NCI-H774 (cell line): ENCODE measurements at regions not wholly inside any gene's neighbourhood (a gene's known extent, or its start where the extent isn't known, plus 50 kb on each side); places are given as distances from the start of the nearest gene placed in this dataset.
"Not testable (repeated sequence)": the region's sequence is repeated elsewhere in the genome, so short reads cannot be mapped to it uniquely, and the experiment has no call there.

Experiments
- DNase-seq: peaks from one replicate; lab custom pipeline; 2025; lab: John Stamatoyannopoulos, UW

DNA sequence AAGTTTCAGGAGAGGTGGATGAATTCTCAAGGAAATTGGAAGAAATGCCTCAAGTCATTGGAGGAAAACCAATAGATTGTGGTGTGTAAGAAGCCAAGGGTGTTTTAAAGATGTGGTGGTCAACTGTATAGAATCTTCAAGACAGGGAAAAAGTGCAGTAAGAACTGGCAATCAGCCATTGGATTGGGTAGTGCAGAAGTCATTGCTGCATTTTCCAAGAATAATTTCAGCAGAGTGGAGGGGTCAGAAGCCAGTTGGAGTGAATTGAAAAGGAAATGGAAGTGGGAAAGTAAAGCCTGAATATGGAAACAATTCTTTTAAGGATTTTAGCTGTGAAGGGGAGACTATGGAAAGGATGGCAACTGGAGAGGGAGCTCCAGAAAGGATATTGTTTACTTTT is 128.2 kb upstream of the TMEM170B start:
- no peak for DNase-seq

GRCh38 chr6:11407414-11407813 is 130.1 kb upstream of the TMEM170B start:
- DNase-seq = no peak

GRCh38 chr6:11404838-11405237 is 132.7 kb upstream of the TMEM170B start:
- no peak for DNase-seq

DNA sequence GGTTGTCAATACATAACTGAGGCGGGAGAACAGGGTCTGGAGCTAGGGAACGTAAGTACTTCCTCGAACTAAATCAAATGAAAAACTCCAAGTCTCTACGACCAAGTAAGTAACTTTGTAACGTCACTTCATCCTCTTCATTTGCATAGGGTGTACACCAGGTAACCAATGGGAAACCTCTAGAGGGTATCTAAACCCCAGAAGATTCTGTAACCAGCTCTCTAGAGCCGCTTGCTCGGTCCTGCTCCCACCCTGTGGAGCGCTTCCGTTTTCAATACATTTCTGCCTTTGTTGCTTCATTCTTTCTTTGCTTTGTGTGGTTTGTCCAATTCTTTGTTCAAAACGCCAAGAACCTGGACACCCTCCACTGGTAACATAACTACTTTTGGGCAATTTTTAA is 133.5 kb upstream of the TMEM170B start:
- no peak for DNase-seq

GRCh38 chr6:11403035-11403601 is 134.4 kb upstream of the TMEM170B start:
- no peak for DNase-seq

GRCh38 chr6:11402581-11402980 is 135.0 kb upstream of the TMEM170B start:
- not testable (repeated sequence) for DNase-seq

GRCh38 chr6:11401954-11402353 is 135.6 kb upstream of the TMEM170B start:
- not testable (repeated sequence) for DNase-seq

GRCh38 chr6:11398451-11399326 is 138.9 kb upstream of the TMEM170B start:
- no peak for DNase-seq

DNA sequence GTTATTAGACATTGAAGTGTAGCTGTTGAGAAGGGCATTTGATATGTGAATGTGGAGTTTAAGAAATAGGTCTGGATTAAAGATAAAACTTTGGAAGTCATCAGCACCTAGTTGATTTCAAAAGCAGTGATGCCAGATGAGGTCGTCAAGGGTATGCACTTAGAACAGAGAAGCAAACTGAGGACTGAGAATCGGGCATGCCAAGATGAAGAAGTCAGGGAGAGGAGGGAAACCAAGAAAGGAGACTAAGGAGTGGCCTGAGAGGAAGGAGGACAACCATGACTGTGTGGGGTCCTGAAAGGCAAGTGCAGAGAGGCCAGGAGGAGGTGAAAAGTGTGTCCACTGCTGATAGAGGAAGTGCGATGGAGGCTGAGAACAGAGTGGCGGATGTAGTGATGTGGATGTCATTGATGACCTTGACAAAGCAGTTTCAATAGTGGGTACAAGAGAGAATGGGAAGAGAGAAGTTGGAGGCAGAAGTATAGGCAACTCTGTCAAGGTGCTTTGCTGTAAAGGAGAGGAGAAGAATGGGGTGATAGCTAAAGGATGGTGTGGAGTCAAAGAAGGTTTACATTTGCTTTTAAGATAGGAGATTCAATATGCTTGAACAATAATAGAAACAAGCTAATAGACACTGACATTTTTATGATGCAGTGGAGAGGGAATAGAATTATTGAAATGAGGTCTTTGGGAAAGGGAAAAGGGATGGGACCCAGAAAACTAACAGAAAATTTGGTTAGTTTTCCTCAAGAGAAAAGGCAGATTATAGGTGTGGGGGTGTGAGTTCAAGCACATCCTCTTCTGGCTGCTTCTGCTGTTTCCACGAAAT is 139.7 kb upstream of the TMEM170B start:
- DNase-seq = no peak

- no peak for DNase-seq
Observed at GRCh38 chr6:11396860-11397259, 140.7 kb upstream of the TMEM170B start.

DNA sequence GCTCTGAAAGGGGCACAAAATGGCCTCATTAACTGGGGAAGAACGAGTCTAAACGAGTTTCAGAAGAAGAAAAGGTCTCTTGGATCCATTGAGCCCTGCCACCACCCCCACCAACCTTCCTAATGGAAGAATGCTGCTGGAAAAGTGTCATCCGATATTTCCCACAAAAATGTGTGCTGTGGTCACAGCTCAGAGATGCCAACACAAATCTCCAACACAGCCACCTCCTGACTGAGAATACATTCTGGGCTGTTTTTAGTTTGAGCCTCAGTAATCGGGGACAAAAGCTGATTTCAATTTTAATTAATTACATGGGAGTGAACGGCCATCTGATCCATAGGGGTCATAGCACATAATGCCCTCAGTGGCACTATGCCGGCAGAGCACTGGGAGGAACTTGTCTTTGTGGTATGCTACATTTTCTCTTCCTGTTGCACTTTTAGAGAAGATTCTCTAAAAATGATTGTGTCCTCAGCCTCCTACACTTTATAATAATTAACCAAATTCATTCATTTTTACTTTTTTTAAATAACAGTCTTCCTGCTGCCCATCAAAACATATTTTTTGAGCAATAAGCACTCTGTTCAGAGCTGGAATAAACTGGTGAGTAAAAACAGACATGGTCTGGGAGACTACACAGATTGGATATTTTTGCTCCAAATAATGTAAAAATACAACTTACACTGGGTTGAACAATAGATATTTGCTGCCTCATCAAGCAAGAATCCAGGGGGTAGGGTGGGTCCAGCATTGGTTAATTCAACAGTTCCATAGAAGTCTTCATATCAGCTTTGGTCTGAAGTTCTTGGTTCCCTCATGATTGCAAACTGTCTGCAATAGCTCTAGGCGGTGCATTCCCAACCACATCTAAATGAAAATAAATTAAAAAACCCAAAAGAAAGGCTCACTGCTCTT is 143.6 kb upstream of the TMEM170B start:
- DNase-seq = no peak

DNA sequence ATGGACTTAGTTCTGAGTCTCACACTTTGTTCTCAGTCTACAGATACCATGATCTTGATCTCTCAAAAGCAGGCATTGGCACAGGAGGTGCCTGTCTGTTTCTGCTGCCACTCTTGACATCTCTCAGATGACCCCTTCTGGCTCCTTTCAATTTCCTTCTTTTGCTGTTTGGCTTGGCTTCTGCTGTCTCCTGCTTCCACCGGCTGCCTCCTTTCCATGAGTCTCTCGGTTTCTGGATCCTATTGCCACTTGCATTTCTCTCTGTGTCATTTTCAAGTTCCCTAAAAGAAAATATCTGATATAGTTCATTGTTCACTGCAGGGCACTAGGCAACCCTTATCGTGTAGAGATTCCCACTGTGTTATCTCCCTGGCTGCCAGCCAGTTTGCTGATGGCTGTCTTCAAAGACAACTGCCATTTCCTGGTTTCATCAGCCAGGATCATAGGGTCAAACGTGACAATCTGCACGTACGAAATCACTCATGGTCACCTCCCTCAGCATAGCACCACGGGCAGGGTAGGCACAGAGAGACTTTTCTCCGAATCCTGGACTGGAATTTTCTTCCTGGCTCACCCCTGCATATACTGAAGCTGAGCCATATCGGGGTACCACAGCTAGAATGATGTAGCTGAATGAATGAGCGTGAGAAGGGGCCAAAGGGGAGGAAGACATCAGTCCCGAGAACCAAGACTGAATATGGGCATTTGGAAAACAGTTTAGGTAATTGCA is 144.6 kb upstream of the TMEM170B start:
- DNase-seq = no peak

GRCh38 chr6:11391934-11392777 is 145.4 kb upstream of the TMEM170B start:
- DNase-seq = no peak

GRCh38 chr6:11389977-11390376 is 147.6 kb upstream of the TMEM170B start:
- DNase-seq = no peak

GRCh38 chr6:11388983-11389944 is 148.3 kb upstream of the TMEM170B start:
- no peak for DNase-seq

DNA sequence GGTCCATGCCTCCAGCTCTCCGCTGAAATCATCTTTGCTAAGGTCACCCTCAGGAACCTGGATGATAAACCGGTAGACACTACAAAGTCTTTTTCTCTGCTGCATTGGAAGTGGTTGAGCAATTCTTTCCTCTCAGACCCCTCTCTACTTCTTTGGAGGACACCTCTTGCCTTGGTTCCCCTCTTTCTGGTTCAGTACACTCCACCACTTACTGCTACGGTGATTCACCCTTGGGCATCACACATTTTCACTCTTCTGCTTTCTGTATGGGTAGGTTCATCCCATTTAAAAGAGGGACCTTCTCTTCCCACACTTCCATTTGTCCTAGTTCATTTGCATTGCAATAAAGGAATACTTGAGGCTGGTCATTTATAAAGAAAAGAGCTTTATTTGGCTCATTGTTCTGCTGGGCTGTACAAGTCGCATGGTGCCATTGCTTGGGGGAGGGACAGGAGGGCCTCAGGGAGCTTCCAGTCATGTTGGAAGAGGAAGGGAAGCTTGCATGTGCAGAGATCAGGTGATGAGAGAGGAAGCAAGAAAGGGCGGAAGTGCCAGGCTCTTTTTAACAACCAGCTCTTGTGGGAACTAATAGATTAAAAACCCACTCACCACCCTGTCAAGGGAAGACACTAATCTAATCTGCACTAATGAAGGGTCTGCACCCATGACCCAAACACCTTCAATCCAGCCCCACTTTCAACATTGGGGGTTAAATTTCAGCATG is 149.7 kb upstream of the TMEM170B start:
- no peak for DNase-seq

DNA sequence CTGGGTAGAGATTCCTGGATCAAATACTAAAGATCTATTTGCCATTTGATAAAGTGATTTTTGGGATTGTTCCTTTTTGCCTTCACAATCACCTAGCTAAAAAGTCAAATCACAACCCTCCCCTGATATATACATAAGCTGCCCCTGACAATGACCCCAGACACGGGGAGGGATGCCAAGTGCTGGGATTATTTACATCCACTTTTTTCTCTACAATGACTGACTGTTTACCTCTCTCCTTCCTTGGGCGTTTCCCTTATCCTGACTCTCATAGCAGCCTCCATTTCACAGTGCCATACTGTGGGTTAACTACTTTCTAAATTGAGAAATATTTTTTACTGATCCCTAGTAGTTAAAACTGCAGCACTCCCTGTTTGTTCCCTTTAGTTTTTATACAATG is 150.8 kb upstream of the TMEM170B start:
- no peak for DNase-seq

DNA sequence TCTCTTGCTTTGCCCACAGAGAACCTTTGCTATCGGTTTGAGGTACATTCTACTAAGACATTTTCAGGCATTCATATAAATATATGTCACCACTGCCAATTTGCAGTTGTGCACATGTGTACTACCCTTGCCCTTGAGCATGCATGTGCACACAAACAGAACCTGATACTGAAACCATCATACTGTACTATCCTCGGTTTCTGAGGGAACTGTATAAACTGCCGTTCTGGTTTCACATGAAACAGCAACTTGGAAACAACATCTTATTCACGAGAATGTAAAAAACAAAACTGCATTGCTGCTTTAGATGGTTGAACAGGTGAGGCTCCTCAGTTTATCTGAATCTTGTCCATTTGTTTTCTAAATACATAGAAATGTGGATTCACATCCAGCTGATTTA is 151.2 kb upstream of the TMEM170B start:
- DNase-seq = no peak
